Progenitor cell of endocrine pancreas (in vitro differentiated cells): ENCODE measurements at regions not wholly inside any gene's neighbourhood (a gene's known extent, or its start where the extent isn't known, plus 50 kb on each side); places are given as distances from the start of the nearest gene placed in this dataset.

Experiments used
- DNase-seq: peaks from one replicate; pipeline ENCODE4 v3.0.0; 2021; ENCODE audit warnings: low spot score; ENCODE audit not compliant: unreplicated experiment
- H3K27ac Mint-ChIP-seq: 2 replicates; pipeline ENCODE4 v1.8.0; 2021; ENCODE audit warnings: mild to moderate bottlenecking, moderate library complexity, mixed read lengths
- H3K27me3 Mint-ChIP-seq: 2 replicates; pipeline ENCODE4 v1.8.0; 2021; ENCODE audit warnings: mixed read lengths
- H3K36me3 Mint-ChIP-seq: 2 replicates; pipeline ENCODE4 v1.8.0; 2022; ENCODE audit warnings: mixed read lengths; ENCODE audit not compliant: insufficient read depth
- H3K4me1 Mint-ChIP-seq: 2 replicates; pipeline ENCODE4 v1.8.0; 2021; ENCODE audit warnings: low read depth, mixed read lengths
- H3K4me3 Mint-ChIP-seq: 2 replicates; pipeline ENCODE4 v1.8.0; 2021; ENCODE audit warnings: low read depth, mild to moderate bottlenecking, moderate library complexity, mixed read lengths
- H3K9me3 Mint-ChIP-seq: 2 replicates; pipeline ENCODE4 v1.8.0; 2021; ENCODE audit warnings: low read depth, mixed read lengths
- CTCF ChIP-seq: fragments of 200-600 bp; sonication (generic); IDR thresholded peaks from one replicate; pipeline ENCODE4 v1.5.0; 2021; ENCODE audit warnings: antibody characterized with exemption, mild to moderate bottlenecking; ENCODE audit not compliant: unreplicated experiment

- TF ChIP-seq CTCF: no peak
- no peaks in the 10 kb centered on the region for H3K4me1 Mint-ChIP-seq
- DNase-seq: no peak
- no peak overlapping the region for H3K4me3 Mint-ChIP-seq
- no peak overlapping the region for H3K27ac Mint-ChIP-seq
- H3K27me3 Mint-ChIP-seq: peaks cover 3% of the 10 kb centered on the region
- no peaks in the 10 kb centered on the region for H3K36me3 Mint-ChIP-seq
- H3K9me3 Mint-ChIP-seq: no peaks in the 10 kb centered on the region
Measured at GRCh38 chr5:136703706-136704105, 338.4 kb upstream of the TRPC7 start.

- no peak for DNase-seq
- TF ChIP-seq CTCF: no peak
- H3K36me3 Mint-ChIP-seq: no peaks in the 10 kb centered on the region
- no peaks in the 10 kb centered on the region for H3K9me3 Mint-ChIP-seq
- H3K4me3 Mint-ChIP-seq: no peak overlapping the region
- H3K27ac Mint-ChIP-seq: no peak overlapping the region
- H3K27me3 Mint-ChIP-seq: peaks cover 3% of the 10 kb centered on the region
- H3K4me1 Mint-ChIP-seq: no peaks in the 10 kb centered on the region
Measured at GRCh38 chr5:136703036-136703435, 337.7 kb upstream of the TRPC7 start.

GRCh38 chr5:136701191-136701590 lies 335.8 kb upstream of the TRPC7 start:
- Mint-ChIP-seq H3K27ac (no peak overlapping the region), H3K27me3 (peaks cover 3% of the 10 kb centered on the region), H3K4me1 (no peaks in the 10 kb centered on the region), H3K9me3 (no peaks in the 10 kb centered on the region), H3K4me3 (no peak overlapping the region), H3K36me3 (no peaks in the 10 kb centered on the region)
- TF ChIP-seq CTCF: no peak
- no peak for DNase-seq

GRCh38 chr5:136699651-136700050 lies 334.3 kb upstream of the TRPC7 start:
- DNase-seq: no peak
- Mint-ChIP-seq H3K27ac (no peak overlapping the region), H3K9me3 (no peaks in the 10 kb centered on the region), H3K4me3 (no peak overlapping the region), H3K27me3 (peaks cover 3% of the 10 kb centered on the region), H3K4me1 (no peaks in the 10 kb centered on the region), H3K36me3 (no peaks in the 10 kb centered on the region)
- TF ChIP-seq CTCF: no peak

- DNase-seq: no peak
- no peak for TF ChIP-seq CTCF
- Mint-ChIP-seq H3K9me3 (no peaks in the 10 kb centered on the region), H3K27me3 (peaks cover 3% of the 10 kb centered on the region), H3K4me1 (no peaks in the 10 kb centered on the region), H3K36me3 (no peaks in the 10 kb centered on the region), H3K4me3 (no peak overlapping the region), H3K27ac (no peak overlapping the region)
Measured at GRCh38 chr5:136698970-136699369, 333.6 kb upstream of the TRPC7 start.
